ENCODE measurements at regions not wholly inside any gene's neighbourhood (a gene's known extent, or its start where the extent isn't known, plus 50 kb on each side); places are given as distances from the start of the nearest gene placed in this dataset.

GRCh38 chr5:61689153-61689846 is 357.2 kb downstream of the ZSWIM6 start:
- no peak for TF ChIP-seq CTCF (IDR thresholded peaks at IDR 0.05; ENCODE audit: low read depth, low read length)
- DNase-seq (ENCODE audit: low read depth in 1 of 2, low spot score in 1 of 2), result no peak

GRCh38 chr5:61697809-61698558 is 365.9 kb downstream of the ZSWIM6 start:
- Histone ChIP-seq H3K27ac (no peak overlapping the region), H3K4me1 (ENCODE audit: low read depth) (no peaks in the 10 kb centered on the region), H3K27me3 (no peaks in the 10 kb centered on the region), H3K36me3 (no peaks in the 10 kb centered on the region), H3K9me3 (ENCODE audit: low read depth) (no peaks in the 10 kb centered on the region), H3K4me3 (no peak overlapping the region)
- TF ChIP-seq CTCF (IDR thresholded peaks at IDR 0.05; ENCODE audit: low read depth, low read length), result no peak
- no peak for DNase-seq (ENCODE audit: low read depth in 1 of 2, low spot score in 1 of 2)

More at GRCh38 chr5:61689153-61689846, 357.2 kb downstream of the ZSWIM6 start:
- Histone ChIP-seq H3K27ac (no peak overlapping the region), H3K36me3 (no peaks in the 10 kb centered on the region), H3K4me3 (no peak overlapping the region), H3K4me1 (ENCODE audit: low read depth) (no peaks in the 10 kb centered on the region), H3K27me3 (no peaks in the 10 kb centered on the region), H3K9me3 (ENCODE audit: low read depth) (no peaks in the 10 kb centered on the region)

- TF ChIP-seq CTCF (IDR thresholded peaks at IDR 0.05; ENCODE audit: low read depth, low read length), result no peak
- Histone ChIP-seq H3K27me3 (no peaks in the 10 kb centered on the region), H3K36me3 (no peaks in the 10 kb centered on the region), H3K27ac (no peak overlapping the region), H3K9me3 (ENCODE audit: low read depth) (no peaks in the 10 kb centered on the region), H3K4me1 (ENCODE audit: low read depth) (no peaks in the 10 kb centered on the region), H3K4me3 (no peak overlapping the region)
- DNase-seq (ENCODE audit: low read depth in 1 of 2, low spot score in 1 of 2), result no peak
These were observed 370.0 kb downstream of the ZSWIM6 start for GRCh38 chr5:61701877-61702602.

GRCh38 chr5:61702784-61703183 is 370.7 kb downstream of the ZSWIM6 start:
- H3K4me1 ChIP-seq (ENCODE audit: low read depth), result no peaks in the 10 kb centered on the region
- TF ChIP-seq CTCF (IDR thresholded peaks at IDR 0.05; ENCODE audit: low read depth, low read length), result no peak
- H3K36me3 ChIP-seq, result no peaks in the 10 kb centered on the region
- H3K27ac ChIP-seq, result no peak overlapping the region
- H3K9me3 ChIP-seq (ENCODE audit: low read depth), result no peaks in the 10 kb centered on the region
- H3K4me3 ChIP-seq, result no peak overlapping the region
- no peaks in the 10 kb centered on the region for H3K27me3 ChIP-seq
- DNase-seq (ENCODE audit: low read depth in 1 of 2, low spot score in 1 of 2), result no peak

GRCh38 chr5:61704289-61704688 is 372.2 kb downstream of the ZSWIM6 start:
- H3K27me3 ChIP-seq, result no peaks in the 10 kb centered on the region
- DNase-seq (ENCODE audit: low read depth in 1 of 2, low spot score in 1 of 2), result no peak
- H3K4me1 ChIP-seq (ENCODE audit: low read depth), result no peaks in the 10 kb centered on the region
- TF ChIP-seq CTCF (IDR thresholded peaks at IDR 0.05; ENCODE audit: low read depth, low read length), result no peak
- H3K4me3 ChIP-seq, result no peak overlapping the region
- no peak overlapping the region for H3K27ac ChIP-seq
- H3K36me3 ChIP-seq, result no peaks in the 10 kb centered on the region
- no peaks in the 10 kb centered on the region for H3K9me3 ChIP-seq (ENCODE audit: low read depth)

All from cardiac muscle cell (in vitro differentiated cells and primary cell).